NT2/D1 (cell line): ENCODE measurements at regions not wholly inside any gene's neighbourhood (a gene's known extent, or its start where the extent isn't known, plus 50 kb on each side); places are given as distances from the start of the nearest gene placed in this dataset.

Source experiments
- DNase-seq: peaks from one replicate; pipeline ENCODE4 v3.0.0-alpha.2; 2011; ENCODE audit warnings: low read depth, low spot score
- H3K27me3 ChIP-seq: 2 replicates; pipeline ENCODE4 v1.6.0; 2011; ENCODE audit warnings: mild to moderate bottlenecking; ENCODE audit not compliant: insufficient read length, insufficient read depth
- H3K36me3 ChIP-seq: 2 replicates; pipeline ENCODE4 v1.6.1; 2011; ENCODE audit warnings: mild to moderate bottlenecking, low read length, mixed read lengths; ENCODE audit not compliant: insufficient read depth, insufficient read length
- H3K4me1 ChIP-seq: 2 replicates; pipeline ENCODE4 v1.5.1; 2011; ENCODE audit not compliant: insufficient read depth, insufficient read length
- H3K4me3 ChIP-seq: 2 replicates; pipeline ENCODE4 v1.5.1; 2011; ENCODE audit warnings: low read depth; ENCODE audit not compliant: insufficient read length
- H3K9ac ChIP-seq: 2 replicates; pipeline ENCODE4 v1.6.0; 2011; ENCODE audit warnings: low read depth; ENCODE audit not compliant: insufficient read length
- H3K9me3 ChIP-seq: 2 replicates; pipeline ENCODE4 v1.5.1; 2011; ENCODE audit warnings: mild to moderate bottlenecking, low read length; ENCODE audit not compliant: insufficient read depth
- SUZ12 ChIP-seq: IDR thresholded peaks from 2 replicates; pipeline ENCODE4 v1.6.1; 2011; ENCODE audit not compliant: insufficient read length, insufficient read depth; ENCODE audit errors: extremely low read depth
- YY1 ChIP-seq: IDR thresholded peaks from 2 replicates; pipeline ENCODE4 v1.6.1; 2011; ENCODE audit not compliant: insufficient read length, insufficient read depth
- ZNF274 ChIP-seq: IDR thresholded peaks from 2 replicates; pipeline ENCODE4 v1.6.1; 2011; ENCODE audit warnings: mild to moderate bottlenecking, low read depth, low read length

GRCh38 chrX:33379839-33380238 is 168.5 kb upstream of the DMD start:
- no peaks in the 10 kb centered on the region for H3K36me3 ChIP-seq

DNA sequence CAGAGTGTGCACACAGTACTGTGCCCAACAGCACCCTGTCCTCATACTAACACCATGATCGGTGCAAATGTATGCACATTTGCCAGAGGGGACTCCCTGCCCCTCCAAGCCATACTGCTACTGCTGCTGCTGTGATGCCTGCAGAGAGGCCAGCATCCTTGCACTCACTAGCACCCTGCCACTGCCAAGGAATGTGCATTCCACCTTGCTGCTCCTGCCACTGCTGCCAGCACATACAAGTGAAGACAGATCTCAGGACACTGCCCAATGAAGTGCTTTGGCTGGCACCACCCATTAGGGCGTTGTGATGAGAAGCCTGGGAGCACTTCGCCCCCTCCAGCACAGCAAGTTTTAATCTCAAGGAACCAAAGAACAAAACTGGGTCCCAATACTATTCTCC is 146.3 kb upstream of the DMD start:
- TF ChIP-seq ZNF274: no peak
- no peak for TF ChIP-seq YY1
- no peak for TF ChIP-seq SUZ12
- H3K4me1 ChIP-seq: no peaks in the 10 kb centered on the region
- H3K36me3 ChIP-seq: no peaks in the 10 kb centered on the region
- no peak overlapping the region for H3K4me3 ChIP-seq
- H3K9me3 ChIP-seq: no peaks in the 10 kb centered on the region
- H3K27me3 ChIP-seq: no peaks in the 10 kb centered on the region
- H3K9ac ChIP-seq: no peak overlapping the region
- no peak for DNase-seq

More at GRCh38 chrX:33379839-33380238, 168.5 kb upstream of the DMD start:
- no peaks in the 10 kb centered on the region for H3K4me1 ChIP-seq
- no peaks in the 10 kb centered on the region for H3K27me3 ChIP-seq
- no peak overlapping the region for H3K9ac ChIP-seq
- no peaks in the 10 kb centered on the region for H3K9me3 ChIP-seq
- TF ChIP-seq ZNF274 (no peak), YY1 (no peak), SUZ12 (no peak)
- DNase-seq: no peak
- no peak overlapping the region for H3K4me3 ChIP-seq

GRCh38 chrX:33339219-33339618 is 127.9 kb upstream of the DMD start:
- no peak overlapping the region for H3K4me3 ChIP-seq
- H3K27me3 ChIP-seq: no peaks in the 10 kb centered on the region
- TF ChIP-seq YY1 (no peak), SUZ12 (no peak), ZNF274 (no peak)
- no peaks in the 10 kb centered on the region for H3K36me3 ChIP-seq
- DNase-seq: no peak
- H3K9ac ChIP-seq: no peak overlapping the region
- no peaks in the 10 kb centered on the region for H3K9me3 ChIP-seq
- H3K4me1 ChIP-seq: no peaks in the 10 kb centered on the region

- Histone ChIP-seq H3K4me3 (no peak overlapping the region), H3K9me3 (no peaks in the 10 kb centered on the region), H3K9ac (no peak overlapping the region), H3K4me1 (no peaks in the 10 kb centered on the region), H3K27me3 (no peaks in the 10 kb centered on the region), H3K36me3 (no peaks in the 10 kb centered on the region)
- no peak for TF ChIP-seq SUZ12
- TF ChIP-seq YY1: no peak
- TF ChIP-seq ZNF274: no peak
- no peak for DNase-seq
Measured at GRCh38 chrX:33336783-33337182, 125.4 kb upstream of the DMD start.

- TF ChIP-seq ZNF274 (no peak), SUZ12 (no peak), YY1 (no peak)
- H3K4me1 ChIP-seq: no peaks in the 10 kb centered on the region
- no peaks in the 10 kb centered on the region for H3K27me3 ChIP-seq
- no peak for DNase-seq
- no peaks in the 10 kb centered on the region for H3K36me3 ChIP-seq
- no peaks in the 10 kb centered on the region for H3K9me3 ChIP-seq
- no peak overlapping the region for H3K4me3 ChIP-seq
- H3K9ac ChIP-seq: no peak overlapping the region
Measured at GRCh38 chrX:33333271-33333670, 121.9 kb upstream of the DMD start.

DNA sequence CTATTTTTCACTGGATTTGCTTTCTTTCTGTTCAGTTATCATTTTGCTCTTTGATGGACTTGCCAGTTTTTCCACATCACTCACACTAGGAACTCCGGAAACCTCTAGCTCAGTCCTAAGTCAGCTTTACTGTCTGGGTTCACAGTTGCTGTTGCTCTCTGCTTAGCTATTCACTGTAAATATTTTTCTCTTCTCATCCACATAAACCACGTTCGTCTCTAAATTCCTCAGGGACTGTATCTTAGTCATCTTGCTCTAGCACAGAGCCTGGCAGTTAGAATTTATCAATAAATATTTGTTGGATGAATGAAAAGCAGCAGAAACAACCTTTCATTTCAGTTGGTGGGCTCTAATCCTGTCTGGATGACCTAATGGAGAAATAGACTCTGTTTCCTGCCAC is 119.4 kb upstream of the DMD start:
- no peaks in the 10 kb centered on the region for H3K36me3 ChIP-seq
- TF ChIP-seq ZNF274: no peak
- no peaks in the 10 kb centered on the region for H3K4me1 ChIP-seq
- no peak for DNase-seq
- no peaks in the 10 kb centered on the region for H3K27me3 ChIP-seq
- no peak overlapping the region for H3K9ac ChIP-seq
- H3K4me3 ChIP-seq: no peak overlapping the region
- no peaks in the 10 kb centered on the region for H3K9me3 ChIP-seq

- DNase-seq: no peak
- Histone ChIP-seq H3K4me3 (no peak overlapping the region), H3K4me1 (no peaks in the 10 kb centered on the region), H3K9ac (no peak overlapping the region), H3K9me3 (no peaks in the 10 kb centered on the region), H3K27me3 (no peaks in the 10 kb centered on the region), H3K36me3 (no peaks in the 10 kb centered on the region)
- TF ChIP-seq ZNF274 (no peak), SUZ12 (no peak), YY1 (no peak)
Measured at GRCh38 chrX:33324099-33324498, 112.8 kb upstream of the DMD start.

DNA sequence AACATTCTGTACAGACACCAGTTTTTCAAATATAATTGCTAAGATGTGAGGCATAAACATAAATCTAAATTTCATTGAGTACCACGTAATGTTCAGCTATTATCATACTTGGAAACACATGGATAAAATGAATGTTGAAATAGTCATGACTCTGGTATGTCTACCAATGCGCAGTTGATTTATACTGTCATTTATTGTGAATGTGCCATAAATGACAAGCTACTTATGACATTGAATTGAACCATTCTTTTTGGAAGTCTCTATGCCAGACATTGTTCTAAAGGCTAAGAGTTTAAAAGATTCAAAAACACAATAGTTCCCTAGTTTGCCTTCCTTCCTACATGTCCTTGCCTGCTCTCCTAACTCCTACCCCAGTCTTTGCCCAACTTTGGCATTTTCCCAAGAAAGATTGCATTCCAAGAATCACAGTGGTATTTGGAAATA is 96.6 kb upstream of the DMD start:
- no peak overlapping the region for H3K9ac ChIP-seq
- H3K4me3 ChIP-seq: no peak overlapping the region
- no peaks in the 10 kb centered on the region for H3K4me1 ChIP-seq
- TF ChIP-seq YY1 (no peak), SUZ12 (no peak), ZNF274 (no peak)
- no peak for DNase-seq
- H3K27me3 ChIP-seq: no peaks in the 10 kb centered on the region
- H3K9me3 ChIP-seq: no peaks in the 10 kb centered on the region
- H3K36me3 ChIP-seq: no peaks in the 10 kb centered on the region
